NCI-H524 treated with DMSO at 0.1 percent for 48 hours (cell line): ENCODE measurements at regions not wholly inside any gene's neighbourhood (a gene's known extent, or its start where the extent isn't known, plus 50 kb on each side); places are given as distances from the start of the nearest gene placed in this dataset.

Experiments used
- DNase-seq: peaks from one replicate; lab custom pipeline; 2025; lab: John Stamatoyannopoulos, UW

DNA sequence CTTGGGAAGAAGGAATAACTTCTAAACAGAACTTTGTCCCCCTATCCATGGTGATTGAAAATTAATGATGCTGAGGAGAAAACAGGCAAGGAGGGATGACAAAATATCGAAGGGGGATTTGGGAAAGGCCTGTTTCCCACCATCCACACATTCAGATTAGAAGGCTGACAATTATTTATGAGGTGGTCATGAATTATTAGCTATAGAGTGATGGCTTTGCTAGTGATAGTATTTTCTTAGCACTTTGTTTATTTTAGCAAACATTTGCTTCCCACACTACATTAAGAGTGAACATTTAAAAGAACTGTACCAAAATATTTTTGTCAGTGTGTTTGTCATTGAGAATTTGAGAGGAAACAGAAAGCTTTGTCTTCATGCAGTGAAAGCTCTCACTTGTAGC, 172.6 kb upstream of the PDZRN3 start:
- no peak for DNase-seq

DNA sequence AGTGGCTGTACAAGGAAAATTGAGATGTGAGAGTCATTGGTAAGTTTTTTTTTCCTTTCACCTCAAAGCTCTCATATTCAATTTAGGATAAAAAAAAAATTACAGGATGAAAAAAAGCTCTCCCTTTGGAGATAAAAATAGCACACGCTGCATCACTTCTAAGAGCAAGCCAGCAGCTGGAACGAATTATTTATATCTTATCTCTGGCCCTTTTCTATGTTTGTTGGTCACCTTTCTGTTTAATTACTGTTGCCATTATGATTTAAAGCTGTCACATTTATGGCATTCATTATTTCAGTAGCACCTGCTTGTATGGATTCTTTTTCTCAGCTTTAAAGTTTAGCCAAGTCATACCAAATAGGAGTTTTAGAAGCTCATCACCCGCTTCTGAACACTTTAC, 171.6 kb upstream of the PDZRN3 start:
- no peak for DNase-seq

DNA sequence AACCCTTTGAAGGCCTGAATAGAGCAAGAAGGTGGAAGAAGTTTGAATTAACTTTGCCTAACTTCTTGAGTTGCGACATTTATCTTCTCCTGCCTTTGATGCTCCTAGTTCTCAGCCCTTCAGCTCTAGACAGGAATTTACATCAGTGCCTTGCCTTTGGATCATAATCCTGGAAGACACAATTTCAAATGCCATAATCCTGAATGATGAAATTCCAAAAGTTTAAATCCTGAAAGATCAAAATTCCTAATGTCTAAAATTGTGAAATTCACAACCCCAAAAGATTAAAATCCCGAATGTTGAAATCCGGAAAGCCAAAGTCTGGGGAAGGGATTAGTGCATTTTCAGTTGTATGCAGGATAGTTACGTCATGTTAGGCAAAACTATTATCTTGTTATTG, 166.6 kb upstream of the PDZRN3 start:
- no peak for DNase-seq

DNA sequence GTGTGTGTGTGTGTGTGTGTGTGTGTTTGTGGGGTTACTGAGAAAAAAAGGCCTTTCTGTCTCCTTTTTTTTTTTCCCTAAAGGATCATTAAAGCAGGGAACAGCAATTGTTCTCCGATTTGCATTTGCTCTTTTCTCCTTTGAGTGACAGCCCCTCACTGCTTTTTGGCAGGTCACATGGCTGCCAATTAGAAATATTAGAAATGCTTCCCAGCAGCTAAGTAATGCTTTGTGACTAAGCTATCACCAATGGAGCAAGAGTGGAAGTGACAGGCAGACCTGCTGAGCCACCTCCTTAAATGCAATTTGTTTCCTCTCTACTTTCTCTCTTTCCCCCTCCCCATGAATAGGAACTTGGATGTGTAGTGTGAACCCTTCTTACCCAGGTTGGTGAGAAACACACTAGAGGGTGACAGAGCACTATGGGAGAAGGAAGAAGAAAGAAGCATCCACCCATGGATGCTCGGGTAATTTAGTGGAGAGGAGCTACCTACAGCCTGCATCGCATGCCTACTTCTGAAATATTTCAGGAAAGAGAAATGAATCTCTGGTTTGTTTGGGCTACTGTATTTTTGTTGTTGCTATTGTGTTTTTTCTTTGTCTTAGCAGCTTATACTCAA, 165.2 kb upstream of the PDZRN3 start:
- no peak for DNase-seq

DNA sequence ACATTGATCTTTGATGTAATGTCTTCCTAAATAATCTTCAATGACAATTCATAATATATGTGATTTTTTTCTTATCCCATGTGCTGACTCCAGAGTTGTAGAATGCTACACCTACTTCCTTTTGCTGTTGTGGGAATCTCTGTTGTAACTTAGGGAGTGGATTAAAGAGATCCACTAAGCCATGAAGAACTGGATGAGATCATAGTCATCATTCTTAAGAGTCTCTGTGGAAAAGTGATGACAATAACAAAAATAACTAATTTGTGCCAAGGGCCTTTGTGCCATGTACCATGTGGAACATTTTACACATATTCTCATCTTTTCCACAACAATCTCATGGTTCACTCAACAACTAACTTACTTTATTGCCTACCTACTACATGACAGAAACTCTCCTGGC, 162.9 kb upstream of the PDZRN3 start:
- no peak for DNase-seq

DNA sequence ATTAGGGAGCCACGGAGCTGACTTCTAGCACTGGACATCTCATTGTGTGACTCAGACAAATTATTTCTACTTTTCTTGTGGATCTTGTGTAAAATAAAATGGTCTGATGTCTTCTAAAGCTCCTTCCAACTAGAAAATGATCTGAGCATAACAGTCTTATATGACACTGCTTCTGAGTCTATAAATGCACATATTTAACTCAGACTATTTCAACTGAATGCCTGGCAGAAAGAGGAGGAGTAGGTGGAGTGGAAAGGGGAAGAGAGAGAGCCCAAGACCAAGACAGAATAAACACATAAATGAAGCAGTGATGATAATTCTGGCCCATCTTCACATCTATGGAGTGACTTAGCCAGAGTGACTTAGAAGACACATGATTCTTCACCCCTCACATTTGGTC, 162.3 kb upstream of the PDZRN3 start:
- no peak for DNase-seq

DNA sequence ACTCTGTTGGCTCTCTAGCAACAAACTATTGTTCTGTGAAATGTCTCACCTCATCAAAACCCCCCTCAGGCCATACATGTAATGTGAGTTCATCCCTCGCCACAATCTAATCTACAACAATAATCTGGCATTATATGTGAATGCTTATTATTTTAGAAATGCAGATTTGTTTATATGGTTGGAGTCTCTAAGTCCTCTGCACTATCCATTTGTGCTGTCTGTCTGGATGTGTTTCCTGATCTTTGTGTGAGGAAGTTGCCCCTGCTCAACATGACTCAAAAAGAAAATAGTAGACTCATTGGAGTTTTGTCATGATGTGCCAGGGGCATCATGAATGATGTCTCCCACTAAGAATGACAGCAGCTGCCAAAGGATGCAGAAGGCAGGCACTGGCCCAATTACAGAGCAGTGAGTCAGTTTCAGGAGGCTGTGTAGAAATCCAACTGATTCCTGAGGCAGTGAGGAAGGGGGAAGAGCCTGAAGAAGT, 161.6 kb upstream of the PDZRN3 start:
- DNase-seq: no peak

DNA sequence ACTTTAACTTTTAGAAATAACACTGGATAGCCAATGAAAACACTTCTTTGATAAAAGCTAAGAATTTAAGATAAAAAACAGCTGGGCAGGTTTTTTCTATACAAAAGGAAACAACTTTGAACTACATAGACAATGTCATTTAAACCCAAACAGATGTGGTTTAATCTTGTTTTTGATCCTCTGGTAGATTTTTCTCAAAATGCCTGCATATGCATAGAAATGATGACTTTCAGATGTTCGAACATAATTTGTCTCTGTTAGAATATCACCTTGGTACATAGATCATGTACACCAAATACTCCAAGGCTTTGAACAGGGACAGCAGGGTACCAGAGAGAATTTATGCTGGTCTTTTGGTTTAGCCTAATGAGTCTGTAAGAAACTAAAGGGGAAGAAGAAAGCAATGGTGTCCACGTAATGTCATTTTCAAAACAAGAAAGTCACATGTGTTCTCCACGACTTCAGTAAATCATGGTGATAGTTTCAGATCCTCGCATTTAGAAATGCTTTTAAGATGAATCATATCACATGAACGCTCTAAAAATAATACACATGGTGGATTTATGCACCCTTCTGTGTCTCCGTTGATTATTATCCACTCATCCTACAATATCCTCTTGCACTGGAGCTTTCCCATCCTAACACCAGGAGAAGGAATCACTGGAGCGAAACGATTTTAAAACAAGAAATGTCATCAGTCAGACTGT, 160.1 kb upstream of the PDZRN3 start:
- no peak for DNase-seq

DNA sequence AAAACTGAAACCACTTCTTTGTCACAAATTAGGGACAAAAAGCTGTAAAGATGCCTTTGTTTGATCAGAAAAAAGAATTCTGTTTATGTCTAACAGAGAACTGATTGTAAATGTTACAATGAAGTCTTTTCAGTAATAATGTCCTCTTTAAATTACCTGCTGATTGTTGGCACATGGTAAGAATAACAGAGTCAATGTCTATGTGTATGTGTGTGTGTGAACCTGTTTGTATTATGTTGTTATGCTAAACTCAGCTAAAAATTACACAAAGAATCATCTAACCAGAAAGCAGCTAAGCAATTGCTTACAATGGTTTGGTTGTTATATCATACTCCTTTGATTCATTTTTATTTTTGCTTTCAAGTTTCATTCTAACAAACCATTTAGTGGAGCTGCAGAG, 159.1 kb upstream of the PDZRN3 start:
- DNase-seq: no peak

DNA sequence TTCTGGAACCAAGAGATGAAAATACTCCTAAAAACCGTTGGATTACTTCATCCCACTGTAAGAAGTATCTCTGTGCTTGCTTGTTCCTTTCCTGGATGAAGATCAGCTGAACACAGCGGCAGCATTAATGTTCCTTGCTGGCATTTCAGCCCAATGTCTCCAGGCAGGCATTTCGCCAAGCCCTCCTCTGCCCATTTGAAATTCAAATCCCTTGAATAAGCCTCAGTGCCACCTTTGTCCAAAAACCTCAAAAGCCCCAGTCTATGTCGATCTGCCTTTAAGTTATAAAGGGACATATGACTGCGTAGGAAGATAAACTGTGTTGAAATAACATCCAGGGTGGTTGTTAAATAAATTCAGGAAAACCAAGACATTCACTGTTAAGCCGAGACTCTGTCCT, 156.8 kb upstream of the PDZRN3 start:
- DNase-seq: no peak

DNA sequence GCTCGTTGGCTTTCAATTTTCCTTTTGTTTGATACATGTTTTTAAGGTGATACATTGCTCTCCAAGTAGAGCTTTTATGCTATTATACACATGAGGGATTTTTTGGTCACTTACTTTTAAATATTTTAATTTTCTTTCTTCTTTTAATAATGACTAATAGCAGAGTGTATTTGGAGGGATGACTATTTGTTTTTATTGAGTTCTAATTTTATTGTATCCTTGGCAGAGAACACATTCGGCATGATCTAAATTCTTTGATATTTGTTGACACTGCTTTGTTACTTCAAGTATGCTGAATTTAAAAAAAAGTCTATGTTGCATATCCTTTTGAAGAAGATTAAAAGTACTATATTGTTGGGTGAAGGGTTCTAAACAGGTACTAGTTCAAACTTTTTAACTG, 149.9 kb upstream of the PDZRN3 start:
- no peak for DNase-seq

DNA sequence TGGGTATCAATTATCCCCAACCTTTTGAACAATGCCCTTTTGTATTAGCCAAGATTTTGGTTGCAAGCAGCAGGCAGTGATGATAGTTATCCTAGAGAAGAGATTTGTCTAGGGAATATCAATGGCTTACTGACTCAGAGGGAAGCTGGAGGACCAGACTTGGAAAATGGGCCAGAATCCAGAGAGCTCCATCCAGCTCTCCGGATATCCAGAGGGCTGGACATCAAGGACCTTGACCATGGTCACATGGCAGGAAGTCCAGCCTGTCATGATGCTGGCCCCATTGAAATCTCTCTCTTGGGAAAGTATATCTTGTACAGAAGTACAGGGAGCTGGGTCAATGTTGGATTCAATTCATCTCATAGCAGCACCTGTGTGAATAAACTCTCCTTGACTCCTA, 148.5 kb upstream of the PDZRN3 start:
- no peak for DNase-seq

DNA sequence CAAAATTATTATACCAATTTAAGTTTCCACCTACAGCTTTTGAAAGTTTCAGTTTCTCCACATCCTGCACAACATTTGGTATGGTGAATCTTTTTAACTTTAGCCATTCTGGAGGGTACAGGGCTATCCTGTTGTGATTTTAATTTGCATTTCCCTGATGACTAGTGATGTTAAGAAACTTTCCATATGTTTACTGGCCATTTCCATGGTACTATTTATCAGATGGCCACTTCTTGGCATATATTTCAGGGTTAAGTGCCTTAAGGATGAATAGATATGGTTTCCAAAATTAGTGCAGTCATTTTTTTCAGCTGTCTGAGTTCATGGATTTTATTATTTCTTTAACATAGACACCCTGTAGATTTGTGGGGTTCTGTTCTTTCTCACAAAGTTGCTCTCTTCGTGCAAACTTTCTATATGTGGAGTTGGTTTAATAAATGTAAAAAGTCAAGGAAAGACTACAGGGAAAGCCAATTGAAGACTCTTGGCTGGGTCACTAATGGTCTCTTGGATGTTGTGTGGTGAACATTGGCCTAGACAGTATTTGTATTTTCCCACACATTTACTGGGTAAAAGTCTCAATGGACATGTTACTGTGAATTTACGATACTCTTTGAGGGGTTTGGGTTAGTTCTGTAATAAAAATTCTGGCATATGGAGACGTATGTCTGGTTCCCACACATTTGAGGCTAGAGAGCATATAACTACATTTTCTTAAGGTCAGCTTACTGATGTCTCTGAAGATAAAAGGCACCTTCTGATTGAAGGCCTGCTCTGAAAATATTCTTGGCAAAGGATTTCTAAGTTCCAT, 147.5 kb upstream of the PDZRN3 start:
- no peak for DNase-seq

DNA sequence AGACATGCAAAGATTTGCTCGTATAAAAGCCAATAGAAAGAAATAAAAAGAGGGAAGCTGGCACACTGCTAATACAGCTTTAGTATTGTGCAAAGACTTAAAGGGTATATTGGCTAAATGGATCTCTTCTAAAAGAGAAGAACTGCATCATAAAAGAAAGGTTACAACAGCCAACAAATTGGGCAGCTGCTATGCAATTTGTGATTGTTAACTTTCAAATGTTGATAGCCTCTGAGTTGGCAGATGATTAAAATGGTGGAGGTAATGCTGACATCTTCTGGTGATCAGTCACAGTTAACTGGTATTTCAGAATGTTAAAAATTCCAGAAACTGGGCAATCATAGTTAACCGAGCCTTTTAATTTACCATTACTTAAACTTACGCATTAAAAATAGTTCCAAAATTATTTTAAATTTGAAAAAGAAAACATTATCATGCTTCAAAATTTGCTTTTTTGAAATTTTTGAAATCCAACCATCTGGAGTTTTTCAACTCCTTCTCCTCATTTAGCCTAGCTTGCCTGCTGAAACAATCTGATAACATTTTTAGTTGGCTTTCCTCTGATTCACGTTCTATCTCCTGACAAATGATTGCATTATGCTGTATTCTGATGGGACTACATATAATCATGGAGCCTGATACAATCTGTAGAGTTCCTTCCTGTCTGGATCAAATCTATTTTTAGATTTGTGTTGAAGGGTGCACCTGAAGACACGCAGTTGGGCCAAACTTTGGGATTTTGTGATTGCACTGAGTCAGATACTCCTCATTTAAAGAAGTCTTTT, 144.0 kb upstream of the PDZRN3 start:
- DNase-seq: no peak

DNA sequence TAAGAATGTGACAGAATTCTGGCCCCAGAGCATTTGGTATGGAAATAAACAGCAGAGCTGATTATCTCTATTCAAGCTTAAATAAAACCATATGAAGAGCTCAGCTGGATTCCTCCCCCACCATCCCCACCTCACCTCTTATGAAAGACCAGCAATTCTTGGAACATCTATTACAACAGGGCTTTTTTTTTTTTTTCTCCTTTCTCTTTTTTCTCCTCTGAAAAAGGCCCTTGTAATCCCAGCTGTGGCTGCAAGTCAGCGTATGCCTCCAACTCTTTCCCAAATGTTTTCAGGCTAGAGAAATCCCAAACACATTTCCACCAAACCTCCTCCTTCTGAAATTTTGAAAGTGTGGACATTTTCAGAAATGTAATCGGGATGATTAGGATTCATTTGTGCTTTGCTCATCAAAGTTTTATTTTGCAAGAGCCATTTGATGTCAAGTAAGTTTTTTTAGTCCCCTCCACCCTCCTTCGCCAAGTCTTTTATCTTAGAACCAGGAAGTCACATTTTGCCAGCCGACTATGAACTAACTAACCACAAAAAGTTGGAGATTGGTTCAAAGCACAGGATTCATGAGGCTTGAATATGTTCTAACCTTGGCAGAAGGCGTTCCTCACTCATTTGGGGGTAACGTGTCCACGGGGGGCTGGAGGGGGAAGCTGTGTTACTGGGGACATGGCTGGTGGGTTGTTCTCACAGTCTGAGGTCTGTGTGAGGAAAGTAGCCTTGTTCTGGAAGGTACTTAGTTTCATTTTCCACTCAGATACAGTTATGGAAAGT, 142.0 kb upstream of the PDZRN3 start:
- no peak for DNase-seq

DNA sequence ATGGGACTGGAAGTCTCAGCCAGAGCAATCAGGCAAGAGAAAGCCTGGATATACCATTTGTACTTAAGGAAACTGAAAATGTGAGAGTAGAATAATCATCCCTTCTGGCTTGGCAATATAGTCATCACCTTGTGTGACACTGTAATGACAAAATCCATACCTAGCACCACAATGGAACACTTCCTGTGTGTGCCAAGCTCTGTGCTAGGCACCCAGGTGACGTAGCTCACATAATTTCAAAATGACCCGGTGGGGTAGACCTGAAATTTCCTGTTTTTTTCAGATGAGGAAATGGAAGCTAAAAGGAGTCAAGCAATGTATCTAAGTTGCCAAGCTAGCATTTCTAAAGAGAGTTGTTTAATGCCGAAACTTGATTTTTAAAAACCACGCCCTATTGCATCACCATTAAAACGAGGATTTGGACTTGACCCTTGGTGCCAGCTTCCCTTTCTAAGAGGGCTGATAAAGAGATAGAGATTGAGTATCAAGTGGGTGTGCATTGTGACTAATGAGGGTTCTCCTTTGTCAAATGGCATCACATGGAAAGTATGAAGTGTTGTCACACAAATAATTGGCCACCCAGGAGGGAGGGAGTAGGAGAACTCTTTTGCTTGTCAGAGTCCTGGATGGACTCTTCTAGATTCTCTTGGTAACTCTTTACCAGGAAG, 141.3 kb upstream of the PDZRN3 start:
- DNase-seq: no peak

DNA sequence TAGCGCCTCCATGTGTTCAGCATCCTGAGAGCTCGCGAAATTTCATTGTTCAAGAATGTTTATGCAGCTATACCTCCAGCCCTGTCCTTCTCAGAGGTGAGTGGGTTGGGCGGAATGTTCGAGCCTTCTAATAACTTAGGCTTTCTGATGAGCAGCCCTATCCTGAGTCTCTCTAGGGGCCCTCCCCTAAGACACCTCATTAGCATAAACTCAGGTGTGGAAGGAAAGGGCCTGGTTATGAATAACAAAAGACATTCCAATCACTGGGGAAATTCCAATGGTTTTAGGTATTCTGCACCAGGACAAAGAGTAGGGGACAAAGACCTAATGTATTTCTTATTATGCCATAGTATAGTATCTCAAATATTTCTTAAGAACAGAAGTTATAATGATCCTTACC, 138.1 kb upstream of the PDZRN3 start:
- no peak for DNase-seq

DNA sequence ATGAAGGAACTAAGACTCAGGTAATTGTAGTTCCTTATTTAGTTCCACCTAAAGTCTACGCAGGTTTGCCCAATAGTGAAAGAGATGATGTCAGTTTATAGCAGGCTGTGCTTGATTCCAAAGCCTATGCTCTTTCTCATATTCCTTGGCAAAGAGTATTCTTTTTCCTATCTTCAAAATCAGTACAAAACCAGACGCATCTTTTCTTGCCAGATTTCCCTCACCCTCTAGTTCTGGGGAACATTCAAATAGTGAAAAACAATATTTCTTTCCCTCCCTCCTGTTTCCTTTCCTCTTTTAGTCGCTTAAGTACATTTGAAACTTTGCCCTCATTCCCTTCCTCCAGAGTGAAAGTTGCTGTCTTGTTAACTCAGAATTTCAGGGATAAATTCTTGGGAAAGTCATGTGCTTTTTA, 134.6 kb upstream of the PDZRN3 start:
- DNase-seq: no peak

DNA sequence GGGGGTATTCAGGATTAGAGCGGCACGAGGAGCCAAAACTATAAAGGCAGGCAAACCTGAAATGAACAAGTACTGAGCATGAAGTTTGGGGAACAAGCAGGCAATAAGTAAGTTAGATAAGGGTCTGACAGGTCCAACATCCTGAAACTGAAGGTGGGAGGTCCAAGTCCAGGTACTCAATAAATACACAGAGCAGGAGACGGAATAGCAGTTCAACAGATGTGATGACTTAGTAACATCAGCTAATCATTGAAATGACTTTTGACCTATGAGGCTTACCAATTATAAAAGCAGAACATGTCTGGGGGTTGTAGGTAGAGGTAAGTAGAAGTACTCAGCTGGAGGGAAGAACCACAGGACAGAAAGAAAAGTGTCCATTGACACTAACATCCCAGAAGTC, 132.8 kb upstream of the PDZRN3 start:
- DNase-seq: no peak

DNA sequence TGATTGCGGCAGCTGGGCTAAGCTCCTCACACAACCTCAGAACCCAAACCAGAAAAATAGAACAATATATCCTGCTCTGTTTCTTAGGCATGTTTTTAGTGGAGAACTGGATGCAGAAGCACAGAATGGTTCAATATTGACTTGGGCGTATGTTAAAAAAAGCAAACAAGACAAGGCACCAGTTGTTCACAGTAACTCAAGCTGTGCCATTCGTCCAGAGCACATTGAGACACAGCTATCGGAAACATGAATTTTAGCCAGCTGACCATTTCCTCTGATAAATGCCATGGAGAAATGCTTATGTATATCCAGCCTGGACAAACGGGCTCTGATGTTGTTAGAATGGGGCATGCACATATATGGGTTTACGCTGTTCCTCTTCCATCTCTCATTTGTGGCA, 129.2 kb upstream of the PDZRN3 start:
- DNase-seq: no peak

DNA sequence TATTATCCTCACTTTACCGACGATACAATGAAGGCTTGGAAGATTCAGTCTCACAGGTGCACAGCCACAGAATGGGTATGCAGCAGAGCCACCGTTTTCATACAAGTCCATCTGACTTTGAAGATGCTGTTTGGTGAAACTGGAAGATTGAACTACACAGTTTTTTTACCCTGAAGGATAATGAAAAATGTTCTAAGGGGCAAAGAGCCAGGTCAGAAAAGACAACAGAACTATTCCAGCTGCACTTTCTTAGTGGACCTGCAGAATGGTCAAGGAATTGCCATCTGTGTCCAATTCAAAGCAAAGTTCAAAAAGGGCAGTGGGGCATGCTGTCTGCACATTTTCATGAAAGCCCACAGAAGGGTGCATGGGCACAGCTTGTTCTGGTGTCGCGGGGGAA, 127.6 kb upstream of the PDZRN3 start:
- no peak for DNase-seq
